IMR-90 (cell line): ENCODE measurements at regions not wholly inside any gene's neighbourhood (a gene's known extent, or its start where the extent isn't known, plus 50 kb on each side); places are given as distances from the start of the nearest gene placed in this dataset.

Experiments used
- ATAC-seq: fragments of 200-7000 bp; cut with Tn5 transposase; 2 replicates; pipeline ENCODE4 v1.9.1; 2020; ENCODE audit warnings: low read depth, mild to moderate bottlenecking, moderate library complexity
- BruUV-seq: library from RNA; stranded (reverse); fragments of 400-500 nt; replicated peaks from 2 replicates; lab custom pipeline; 2021; lab: Mats Ljungman, UMichigan
- CTCF ChIA-PET: fragments of 300-600 bp; formaldehyde crosslinking; extraction: SDS; loops from one replicate; lab custom pipeline; 2021; ENCODE audit warnings: antibody characterized with exemption; lab: Yijun Ruan, JAX
- POLR2A ChIA-PET: fragments of 300-600 bp; sonication (Branson Sonifier 250); formaldehyde crosslinking; loops from one replicate; lab custom pipeline; 2022; ENCODE audit warnings: antibody characterized with exemption; ENCODE audit not compliant: unreplicated experiment; lab: Charles Lee
- DNase-seq: peaks from one replicate; pipeline ENCODE4 v3.0.0; 2013
- H2AFZ ChIP-seq: replicated peaks from 2 replicates; pipeline ENCODE3; 2013; ENCODE audit warnings: low read length, mild to moderate bottlenecking; ENCODE audit not compliant: poor library complexity
- H2AK5ac ChIP-seq: 2 replicates; pipeline ENCODE4 v1.6.1; 2013; ENCODE audit warnings: low read depth, low read length, inconsistent platforms
- H2AK9ac ChIP-seq: replicated peaks from 2 replicates; pipeline ENCODE3; 2013; ENCODE audit warnings: mild to moderate bottlenecking, low read depth, low read length, moderate library complexity; ENCODE audit not compliant: poor library complexity
- H2BK120ac ChIP-seq: 2 replicates; pipeline ENCODE4 v1.6.1; 2013; ENCODE audit warnings: low read depth, low read length, inconsistent platforms
- H2BK15ac ChIP-seq: 3 replicates; pipeline ENCODE4 v1.6.1; 2013; ENCODE audit warnings: low read depth, low read length, inconsistent platforms
- H2BK20ac ChIP-seq: 2 replicates; pipeline ENCODE4 v1.6.1; 2013; ENCODE audit warnings: low read depth, mild to moderate bottlenecking, inconsistent platforms, low read length, moderate library complexity
- H2BK5ac ChIP-seq: 2 replicates; pipeline ENCODE4 v1.6.1; 2013; ENCODE audit warnings: mild to moderate bottlenecking, low read depth, low read length, inconsistent platforms; ENCODE audit not compliant: poor library complexity, severe bottlenecking
- H3K14ac ChIP-seq: replicated peaks from 2 replicates; pipeline ENCODE4 v1.6.1; 2013; ENCODE audit warnings: low read depth, low read length, inconsistent platforms
- H3K18ac ChIP-seq: 2 replicates; pipeline ENCODE4 v1.6.1; 2013; ENCODE audit warnings: low read depth, low read length, control low read depth
- H3K23ac ChIP-seq: 2 replicates; pipeline ENCODE4 v1.6.1; 2013; ENCODE audit warnings: low read depth, low read length, inconsistent platforms
- H3K27ac ChIP-seq: 2 replicates; pipeline ENCODE4 v1.5.1; 2013; ENCODE audit warnings: mild to moderate bottlenecking, control low read depth, low read length; ENCODE audit not compliant: insufficient read depth
- H3K27me3 ChIP-seq: 2 replicates; pipeline ENCODE4 v1.6.1; 2013; ENCODE audit warnings: low read length; ENCODE audit not compliant: control insufficient read depth, insufficient read depth
- H3K36me3 ChIP-seq: 2 replicates; pipeline ENCODE4 v1.6.1; 2013; ENCODE audit warnings: low read length, mixed read lengths; ENCODE audit not compliant: control insufficient read depth, insufficient read depth
- H3K4ac ChIP-seq: 2 replicates; pipeline ENCODE4 v1.6.1; 2013; ENCODE audit warnings: low read depth, low read length, inconsistent platforms
- H3K4me1 ChIP-seq: 2 replicates; pipeline ENCODE4 v1.6.1; 2013; ENCODE audit warnings: low read length, mixed read lengths; ENCODE audit not compliant: control insufficient read depth, insufficient read depth
- H3K4me2 ChIP-seq: 2 replicates; pipeline ENCODE4 v1.6.1; 2013; ENCODE audit warnings: low read depth, mild to moderate bottlenecking, control low read depth, low read length, moderate library complexity
- H3K4me3 ChIP-seq: 2 replicates; pipeline ENCODE4 v1.5.1; 2013; ENCODE audit warnings: low read depth, mild to moderate bottlenecking, control low read depth, low read length, moderate library complexity; ENCODE audit not compliant: insufficient read depth
- H3K56ac ChIP-seq: 2 replicates; pipeline ENCODE4 v1.6.1; 2013; ENCODE audit warnings: low read length, inconsistent platforms; ENCODE audit not compliant: insufficient read depth; ENCODE audit errors: extremely low read depth
- H3K79me1 ChIP-seq, 2 experiments: 2 replicates each; pipeline ENCODE4 v1.6.1; 2013; ENCODE audit warnings: low read length in 2 of 2, inconsistent platforms in 1 of 2, low read depth in 1 of 2
- H3K9ac ChIP-seq: 2 replicates; pipeline ENCODE4 v1.6.1; 2013; ENCODE audit warnings: low read depth, low read length, control low read depth
- H3K9me1 ChIP-seq: 2 replicates; pipeline ENCODE4 v1.6.1; 2013; ENCODE audit warnings: low read length, inconsistent platforms; ENCODE audit not compliant: insufficient read depth
- H3K9me3 ChIP-seq: 2 replicates; pipeline ENCODE4 v1.6.1; 2013; ENCODE audit warnings: low read length; ENCODE audit not compliant: control insufficient read depth, insufficient read depth
- H4K20me1 ChIP-seq: 2 replicates; pipeline ENCODE4 v1.6.1; 2013; ENCODE audit warnings: low read length, inconsistent platforms; ENCODE audit not compliant: insufficient read depth
- H4K5ac ChIP-seq: 2 replicates; pipeline ENCODE4 v1.6.1; 2013; ENCODE audit warnings: mild to moderate bottlenecking, low read depth, low read length, control low read depth
- H4K8ac ChIP-seq, 2 experiments: 2 replicates each; pipeline ENCODE4 v1.6.1; 2013; ENCODE audit warnings: low read depth in 2 of 2, low read length in 2 of 2, control low read depth in 1 of 2, inconsistent platforms in 1 of 2
- H4K91ac ChIP-seq: 2 replicates; pipeline ENCODE4 v1.6.1; 2013; ENCODE audit warnings: low read depth, low read length, inconsistent platforms; ENCODE audit not compliant: insufficient read depth
- CEBPB ChIP-seq: IDR thresholded peaks from 2 replicates; pipeline ENCODE4 v1.6.1; 2012; ENCODE audit warnings: low read depth, low read length, improper control_type of control experiment
- CHD1 ChIP-seq: IDR thresholded peaks from 2 replicates; pipeline ENCODE4 v1.6.1; 2012; ENCODE audit warnings: low read depth, low read length, improper control_type of control experiment
- FOS ChIP-seq: fragments of 150-350 bp; IDR thresholded peaks from 2 replicates; pipeline ENCODE4 v1.6.1; 2016; ENCODE audit warnings: low read depth, low read length
- MAFK ChIP-seq: IDR thresholded peaks from 2 replicates; pipeline ENCODE4 v1.6.1; 2012; ENCODE audit warnings: low read depth, low read length, improper control_type of control experiment
- MXI1 ChIP-seq: IDR thresholded peaks from 2 replicates; pipeline ENCODE4 v1.6.1; 2012; ENCODE audit warnings: low read depth, mild to moderate bottlenecking, low read length, moderate library complexity, borderline replicate concordance
- NFE2L2 ChIP-seq: fragments of 150-350 bp; IDR thresholded peaks from 2 replicates; pipeline ENCODE4 v1.6.1; 2016; ENCODE audit warnings: low read depth, mild to moderate bottlenecking, low read length
- POLR2A ChIP-seq: IDR thresholded peaks from 2 replicates; pipeline ENCODE4 v1.6.1; 2012; ENCODE audit warnings: mild to moderate bottlenecking, low read depth, low read length
- RAD21 ChIP-seq: IDR thresholded peaks from 2 replicates; pipeline ENCODE4 v1.6.1; 2012; ENCODE audit warnings: low read length, improper control_type of control experiment
- RCOR1 ChIP-seq: IDR thresholded peaks from 2 replicates; pipeline ENCODE4 v1.6.1; 2012; ENCODE audit warnings: mild to moderate bottlenecking, low read length, improper control_type of control experiment; ENCODE audit not compliant: insufficient replicate concordance
- SMC3 ChIP-seq: fragments of 150-350 bp; IDR thresholded peaks from 2 replicates; pipeline ENCODE4 v1.6.1; 2016; ENCODE audit warnings: low read depth, mild to moderate bottlenecking, antibody characterized with exemption, low read length, moderate library complexity
- WGBS, 2 experiments: methylation state at CpG; one replicate each; pipeline versions ENCODE4 v1.1.5 to v1.1.7; 2013; ENCODE audit warnings: missing lambda C conversion rate in 2 of 2; ENCODE audit not compliant: insufficient read length in 1 of 2; ENCODE audit errors: extremely low coverage in 2 of 2; 5-methylcytosine and 5-hydroxymethylcytosine counted together
- dilution Hi-C: fragments of 300-500 bp; cut with HindIII; formaldehyde crosslinking; loops from one replicate; pipeline ENCODE4 v1.14.3; 2018; ENCODE audit warnings: low sequenced_read_pairs; ENCODE audit not compliant: unreplicated experiment
- in situ Hi-C: fragments of 300-500 bp; cut with MboI; formaldehyde crosslinking; loops from 3 replicates; pipeline ENCODE4 v1.14.3; 2019; ENCODE audit warnings: low sequenced_read_pairs, inconsistent platforms, mixed read lengths
- intact Hi-C: fragments of 100-400 bp; cut with micrococcal nuclease; formaldehyde crosslinking; loops from 2 replicates; pipeline ENCODE4 v1.10.0; 2022
- TF ChIP-seq, protein P1 (sequence below): fragments of 150-350 bp; IDR thresholded peaks from 2 replicates; pipeline ENCODE4 v1.6.1; 2016; ENCODE audit warnings: low read depth, mild to moderate bottlenecking, low read length, moderate library complexity, borderline replicate concordance
- TF ChIP-seq, protein P2 (sequence below): fragments of 150-350 bp; IDR thresholded peaks from 2 replicates; pipeline ENCODE4 v1.6.1; 2017; ENCODE audit warnings: mild to moderate bottlenecking, antibody characterized with exemption, low read length, low read depth

DNA sequence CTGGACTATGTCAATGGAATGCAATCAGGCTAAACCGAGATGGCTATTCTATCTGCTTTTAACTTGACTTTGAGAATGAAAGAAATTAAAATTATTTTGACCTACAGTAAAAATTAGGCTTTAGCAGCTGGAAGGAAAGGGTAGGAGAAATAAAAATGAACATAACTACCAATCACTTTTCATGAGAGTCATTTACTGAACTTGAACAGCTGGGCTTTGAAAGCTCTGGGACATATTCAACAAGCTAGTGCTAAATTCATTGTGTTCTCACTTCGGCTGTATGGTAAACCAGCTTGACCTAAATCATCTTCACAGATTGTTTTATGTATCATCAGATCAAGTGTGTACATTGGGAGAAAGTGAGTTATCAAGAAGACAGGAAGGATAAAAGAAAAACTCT is 161.5 kb upstream of the STXBP5 start:
- no peak overlapping the region for H2AK5ac ChIP-seq
- no peak overlapping the region for H3K27ac ChIP-seq
- ATAC-seq (no peak), DNase-seq (no peak)
- CTCF ChIA-PET: interaction anchor here (0.6 to 1.1 kb wide), 4 partner anchors 13 to 129 kb away, joined by 3 read pairs; no protein-coding TSS in a partner anchor
- H4K5ac ChIP-seq: no peak overlapping the region
- peak overlapping the region; percentile 55; the same call in 1 of the 2 replicates for H2BK20ac ChIP-seq
- H4K20me1 ChIP-seq: no peaks in the 10 kb centered on the region
- no peak overlapping the region for H3K4me3 ChIP-seq
- H2AFZ ChIP-seq: no peak overlapping the region
- no peaks in the 10 kb centered on the region for H3K9me1 ChIP-seq
- intact Hi-C loops (no loop called here), dilution Hi-C loops (no loop called here), in situ Hi-C loops (no loop called here)
- no peak overlapping the region for H3K18ac ChIP-seq
- BruUV-seq: no TSS peak
- no CpG with 5 or more reads among the region's 2 CpGs for WGBS, 2 experiments
- H2AK9ac ChIP-seq: no peak overlapping the region
- no peak overlapping the region for H2BK15ac ChIP-seq
- H2BK5ac ChIP-seq: no peak overlapping the region
- TF ChIP-seq, protein P1, sequence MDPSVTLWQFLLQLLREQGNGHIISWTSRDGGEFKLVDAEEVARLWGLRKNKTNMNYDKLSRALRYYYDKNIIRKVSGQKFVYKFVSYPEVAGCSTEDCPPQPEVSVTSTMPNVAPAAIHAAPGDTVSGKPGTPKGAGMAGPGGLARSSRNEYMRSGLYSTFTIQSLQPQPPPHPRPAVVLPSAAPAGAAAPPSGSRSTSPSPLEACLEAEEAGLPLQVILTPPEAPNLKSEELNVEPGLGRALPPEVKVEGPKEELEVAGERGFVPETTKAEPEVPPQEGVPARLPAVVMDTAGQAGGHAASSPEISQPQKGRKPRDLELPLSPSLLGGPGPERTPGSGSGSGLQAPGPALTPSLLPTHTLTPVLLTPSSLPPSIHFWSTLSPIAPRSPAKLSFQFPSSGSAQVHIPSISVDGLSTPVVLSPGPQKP: no peak
- no peak for TF ChIP-seq RCOR1
- TF ChIP-seq, protein P2, sequence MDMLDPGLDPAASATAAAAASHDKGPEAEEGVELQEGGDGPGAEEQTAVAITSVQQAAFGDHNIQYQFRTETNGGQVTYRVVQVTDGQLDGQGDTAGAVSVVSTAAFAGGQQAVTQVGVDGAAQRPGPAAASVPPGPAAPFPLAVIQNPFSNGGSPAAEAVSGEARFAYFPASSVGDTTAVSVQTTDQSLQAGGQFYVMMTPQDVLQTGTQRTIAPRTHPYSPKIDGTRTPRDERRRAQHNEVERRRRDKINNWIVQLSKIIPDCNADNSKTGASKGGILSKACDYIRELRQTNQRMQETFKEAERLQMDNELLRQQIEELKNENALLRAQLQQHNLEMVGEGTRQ: no peak
- no peak for TF ChIP-seq FOS
- TF ChIP-seq MAFK: no peak
- TF ChIP-seq POLR2A: no peak
- no peak for TF ChIP-seq NFE2L2
- TF ChIP-seq RAD21: no peak
- TF ChIP-seq SMC3: no peak
- no peak for TF ChIP-seq MXI1
- no peak for TF ChIP-seq CEBPB
- no peak for TF ChIP-seq CHD1
- H3K79me1 ChIP-seq: no peaks in the 10 kb centered on the region
- no peak overlapping the region for H3K56ac ChIP-seq
- no peaks in the 10 kb centered on the region for H3K27me3 ChIP-seq
- H3K14ac ChIP-seq: no peak overlapping the region
- H3K4me2 ChIP-seq: no peak overlapping the region
- no peak overlapping the region for H3K4ac ChIP-seq
- POLR2A ChIA-PET: no interaction called here
- peaks cover 6% of the 10 kb centered on the region for H3K9me3 ChIP-seq
- H3K36me3 ChIP-seq: no peaks in the 10 kb centered on the region
- no peak overlapping the region for H4K91ac ChIP-seq
- H3K9ac ChIP-seq: no peak overlapping the region
- no peak overlapping the region for H3K23ac ChIP-seq
- H4K8ac ChIP-seq: no peak overlapping the region
- no peak overlapping the region for H2BK120ac ChIP-seq
- H3K4me1 ChIP-seq: peaks cover 5% of the 10 kb centered on the region
